Motor neuron (in vitro differentiated cells): ENCODE measurements at regions not wholly inside any gene's neighbourhood (a gene's known extent, or its start where the extent isn't known, plus 50 kb on each side); places are given as distances from the start of the nearest gene placed in this dataset.

Experiments
- ATAC-seq, 8 experiments: fragments of 200-7000 bp; cut with Tn5 transposase; replicated peaks in 6 of 8; 2 replicates each; pipeline ENCODE4 v1.8.0; 2021; ENCODE audit warnings: mild to moderate bottlenecking in 8 of 8, moderate library complexity in 8 of 8
- H3K27ac ChIP-seq, 2 donors: fragments of 250-450 bp; sonication (Bioruptor Pico); 2 replicates each; pipeline ENCODE4 v1.9.0; 2021; ENCODE audit warnings: antibody characterized with exemption in 2 of 2, mild to moderate bottlenecking in 2 of 2, moderate library complexity in 1 of 2
- H3K4me1 ChIP-seq, 2 donors: fragments of 250-450 bp; sonication (Bioruptor Pico); replicated peaks in 1 of 2; 2 replicates each; pipeline ENCODE4 v1.6.1; 2021; ENCODE audit warnings: antibody characterized with exemption in 2 of 2, mild to moderate bottlenecking in 2 of 2, moderate library complexity in 1 of 2
- H3K4me3 ChIP-seq, 5 donors: fragments of 250-450 bp; sonication (Bioruptor Pico); 2 replicates each; pipeline ENCODE4 v1.9.0; 2021; ENCODE audit warnings: antibody characterized with exemption in 5 of 5, mild to moderate bottlenecking in 5 of 5, moderate library complexity in 4 of 5
- WGBS, 10 experiments: fragments of 450-650 bp; shearing (Covaris generic); methylation state at CpG; one replicate each; pipeline ENCODE4 v1.0.0; 2022; 5-methylcytosine and 5-hydroxymethylcytosine counted together
- in situ Hi-C, 9 experiments: fragments of 400-800 bp; cut with MboI; loops; one replicate each; pipeline ENCODE4 v1.15.0; 2021; ENCODE audit warnings: low sequenced_read_pairs in 9 of 9, low pct_unique_long_range_greater_than_20kb in 2 of 9; ENCODE audit not compliant: unreplicated experiment in 9 of 9

DNA sequence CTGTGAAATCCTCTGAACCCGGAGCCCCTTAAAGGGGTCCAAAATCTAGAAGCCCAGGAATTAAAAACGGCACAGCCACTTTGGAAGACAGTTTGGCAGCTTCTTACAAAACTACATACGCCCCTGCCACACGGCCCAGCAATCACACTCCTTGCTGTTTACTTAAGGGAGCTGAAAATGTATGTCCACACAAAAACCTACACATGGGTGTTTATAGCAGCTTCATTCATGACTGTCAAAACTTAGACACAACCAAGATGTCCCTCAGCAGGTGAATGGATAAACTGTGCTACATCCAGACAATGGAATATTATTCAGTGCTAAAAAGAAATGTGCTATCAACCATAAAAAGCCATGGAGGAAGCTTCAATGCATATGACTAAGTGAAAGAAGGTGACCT, 162.5 kb downstream of the NUP210 start:
- Histone ChIP-seq H3K4me3 (no peak overlapping the region), H3K4me1 (peaks cover 17 to 25% of the 10 kb centered on the region in 2 donors), H3K27ac (no peak overlapping the region)
- 40 to 70% (median 58%) methylated on average over 1 to 4 of the region's 4 CpGs; no CpG with 5 or more reads in 6 of the 10 experiments for WGBS, 10 experiments
- ATAC-seq = no peak
- in situ Hi-C loops = no loop called here

DNA sequence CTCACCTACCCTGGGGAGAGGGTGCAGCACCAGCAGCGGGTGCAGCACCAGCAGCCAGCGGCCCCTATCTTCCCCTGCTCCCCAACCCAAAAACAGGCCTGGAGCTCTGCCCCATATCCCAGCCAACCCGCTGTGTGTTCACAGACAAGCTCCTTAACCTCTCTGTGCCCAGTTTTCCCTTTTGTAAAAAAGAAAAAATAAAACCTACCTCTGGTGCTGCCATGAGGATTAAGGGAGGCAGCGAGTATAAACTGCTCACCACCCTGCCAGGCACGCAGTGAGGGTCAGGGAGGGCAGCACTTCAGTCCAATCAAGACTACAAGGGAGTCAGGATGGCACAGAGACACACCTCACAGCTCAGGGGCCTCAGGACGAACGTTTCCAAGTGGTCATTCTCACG, 163.3 kb downstream of the NUP210 start:
- peaks cover 16 to 19% of the 10 kb centered on the region in 2 donors for H3K4me1 ChIP-seq
- in situ Hi-C loops = no loop called here
- 17 to 100% (median 80%) methylated on average over 1 to 5 of the region's 8 CpGs; no CpG with 5 or more reads in 3 of the 10 experiments for WGBS, 10 experiments

DNA sequence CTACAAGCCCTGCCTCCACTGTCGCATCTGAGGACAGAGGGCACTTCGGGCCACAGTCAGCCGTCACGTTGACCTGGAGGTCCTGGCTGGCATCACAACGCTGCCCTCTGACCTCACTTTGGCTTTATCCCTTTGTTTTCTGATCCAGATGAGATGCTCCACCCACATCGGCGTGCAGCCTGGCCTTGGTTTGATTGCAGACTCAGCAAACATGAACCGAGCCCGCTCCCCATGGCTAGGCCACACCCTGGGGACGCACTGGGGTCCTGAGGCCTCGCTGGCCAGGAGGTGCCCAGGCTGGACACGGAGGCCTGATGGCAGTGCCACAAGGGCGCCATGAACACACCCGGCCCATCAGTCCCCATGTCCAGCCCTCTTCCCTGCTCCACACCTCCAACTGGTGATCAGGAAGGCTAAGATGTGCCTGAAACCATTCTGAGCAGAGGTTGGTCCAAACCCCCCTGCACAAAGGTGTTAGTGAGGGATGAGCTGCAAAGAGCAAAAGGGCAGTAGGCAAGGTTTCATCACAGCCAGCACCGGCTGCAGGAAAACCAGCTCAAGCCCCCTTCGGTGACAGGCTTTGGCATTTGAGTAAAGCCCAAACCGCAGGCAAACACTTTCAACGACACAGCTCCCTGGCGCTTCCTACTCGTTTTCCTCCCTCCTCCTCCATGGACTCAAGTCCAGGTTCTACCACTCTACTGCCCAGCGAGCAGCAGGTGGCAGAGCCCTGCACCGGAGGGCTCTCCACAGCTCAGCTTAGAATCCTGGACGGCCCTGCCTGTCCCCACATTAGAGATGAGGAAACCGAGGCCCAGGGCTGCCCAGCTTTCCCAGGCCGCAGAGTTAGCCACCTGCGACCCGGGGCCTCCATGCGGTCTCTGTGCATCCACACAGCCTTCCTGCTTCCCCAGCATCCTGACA, 165.8 kb downstream of the NUP210 start:
- 40 to 86% (median 78%) methylated on average over 1 to 21 of the region's 28 CpGs; no CpG with 5 or more reads in 2 of the 10 experiments for WGBS, 10 experiments
- in situ Hi-C loops = no loop called here
- H3K4me3 ChIP-seq = no peak overlapping the region
- no peak for ATAC-seq
- H3K4me1 ChIP-seq = peaks cover 0 to 4% of the 10 kb centered on the region in 2 donors
- no peak overlapping the region for H3K27ac ChIP-seq

More for the DNA sequence above, 163.3 kb downstream of the NUP210 start:
- Histone ChIP-seq H3K4me3 (no peak overlapping the region), H3K27ac (no peak overlapping the region)
- no peak for ATAC-seq

DNA sequence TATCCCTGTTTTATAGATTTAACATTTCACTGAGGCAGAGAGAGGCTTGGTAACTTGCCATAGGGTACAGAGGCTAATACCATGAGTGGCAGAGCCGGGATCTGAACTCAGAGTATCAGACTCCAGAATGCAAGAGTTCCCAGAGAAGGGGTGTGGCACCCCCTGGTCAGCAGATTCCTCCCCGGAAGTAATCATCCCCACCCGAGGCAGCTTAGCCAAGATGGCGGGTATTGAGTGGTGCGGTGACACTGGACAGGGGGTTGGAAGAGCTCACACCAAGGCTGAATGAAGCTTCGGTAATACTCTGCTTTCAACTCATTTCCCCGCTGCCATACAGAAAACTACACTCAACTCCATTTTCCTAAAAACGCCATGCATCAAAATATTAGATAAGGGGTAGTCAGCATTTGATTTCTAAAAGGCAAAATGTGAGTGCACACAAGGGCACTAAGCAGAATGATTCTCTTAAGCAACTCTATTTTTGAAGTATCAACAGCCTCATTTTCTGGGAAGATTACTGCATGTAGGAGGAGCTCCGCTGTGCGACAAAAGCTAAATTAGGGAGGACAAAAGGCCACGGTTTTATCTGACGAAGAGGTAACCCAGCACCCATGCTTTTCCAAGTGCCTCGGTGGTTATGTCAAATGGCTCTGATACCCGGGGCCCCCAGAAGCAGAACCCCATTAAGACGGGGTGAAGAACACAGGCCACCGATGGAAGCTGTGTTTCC, 166.7 kb downstream of the NUP210 start:
- no peak overlapping the region for H3K27ac ChIP-seq
- 60 to 95% (median 76%) methylated on average over 2 to 9 of the region's 16 CpGs; no CpG with 5 or more reads in 1 of the 10 experiments for WGBS, 10 experiments
- no peak overlapping the region for H3K4me3 ChIP-seq
- no peak for ATAC-seq
- peaks cover 0 to 4% of the 10 kb centered on the region in 2 donors for H3K4me1 ChIP-seq
- in situ Hi-C loops = no loop called here

DNA sequence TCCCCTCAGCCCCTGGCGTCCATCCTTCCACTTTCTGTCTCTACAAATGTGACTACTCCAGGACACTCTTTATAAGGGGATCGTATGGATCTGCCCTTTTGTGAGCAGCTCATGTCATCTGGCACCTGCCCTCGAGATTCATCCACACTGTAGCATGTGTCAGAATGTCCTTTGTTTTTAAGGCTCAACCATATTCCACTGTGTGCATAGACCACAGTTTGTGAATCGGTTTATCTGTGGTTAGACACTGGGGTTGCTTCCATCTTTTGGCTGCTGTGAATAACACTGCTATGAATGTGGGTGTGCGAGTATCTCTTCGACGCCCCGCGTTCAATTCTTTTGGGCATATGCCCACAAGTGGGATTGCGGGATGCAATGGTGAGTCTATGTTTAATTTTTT, 167.9 kb downstream of the NUP210 start:
- Histone ChIP-seq H3K27ac (no peak overlapping the region), H3K4me1 (peaks cover 0 to 4% of the 10 kb centered on the region in 2 donors), H3K4me3 (no peak overlapping the region)
- 62 to 100% (median 87%) methylated on average over 5 to 9 of the region's 10 CpGs; no CpG with 5 or more reads in 2 of the 10 experiments for whole genome bisulfite sequencing, 10 experiments
- in situ Hi-C loops = no loop called here
- ATAC-seq = no peak

DNA sequence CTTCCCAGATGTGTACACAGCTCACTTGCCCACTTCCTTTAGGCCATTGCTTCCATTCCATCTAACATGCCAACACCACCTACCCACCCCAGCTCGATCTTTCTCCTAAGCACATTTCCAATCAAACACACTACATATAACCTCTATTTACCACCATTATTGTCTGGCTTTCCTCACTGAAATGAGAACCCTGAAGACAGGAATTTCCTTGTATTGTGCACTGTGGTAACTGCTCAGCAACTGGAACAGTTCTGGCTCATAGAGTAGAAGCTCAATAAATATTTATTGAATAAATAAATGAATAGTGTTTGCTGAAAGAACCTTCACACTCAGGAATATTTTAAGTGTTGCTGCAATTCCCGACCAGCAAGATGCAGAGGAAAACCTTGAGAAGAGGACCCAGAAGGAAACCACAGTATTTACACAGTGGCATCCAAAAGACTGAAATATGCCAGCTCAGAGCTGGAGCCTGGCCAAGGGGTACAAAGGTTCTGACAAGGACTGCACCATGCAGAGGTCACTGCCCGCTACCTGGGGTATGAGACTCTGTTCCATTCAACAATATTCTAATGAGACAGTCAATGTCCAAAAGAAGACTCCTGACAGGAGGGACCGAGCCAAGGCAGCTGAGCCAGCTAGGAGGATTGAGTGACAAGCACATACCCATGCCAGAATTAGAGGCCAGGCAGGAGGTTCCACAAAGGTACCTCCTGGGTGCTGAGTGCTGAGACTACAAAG, 168.8 kb downstream of the NUP210 start:
- Histone ChIP-seq H3K27ac (no peak overlapping the region), H3K4me3 (no peak overlapping the region), H3K4me1 (peaks cover 0 to 4% of the 10 kb centered on the region in 2 donors)
- 55 to 87% (median 80%) methylated on average over 1 to 4 of the region's 4 CpGs; no CpG with 5 or more reads in 3 of the 10 experiments for WGBS, 10 experiments
- peak in 1 of 8 experiments; percentile 75 for ATAC-seq
- in situ Hi-C loops = no loop called here

DNA sequence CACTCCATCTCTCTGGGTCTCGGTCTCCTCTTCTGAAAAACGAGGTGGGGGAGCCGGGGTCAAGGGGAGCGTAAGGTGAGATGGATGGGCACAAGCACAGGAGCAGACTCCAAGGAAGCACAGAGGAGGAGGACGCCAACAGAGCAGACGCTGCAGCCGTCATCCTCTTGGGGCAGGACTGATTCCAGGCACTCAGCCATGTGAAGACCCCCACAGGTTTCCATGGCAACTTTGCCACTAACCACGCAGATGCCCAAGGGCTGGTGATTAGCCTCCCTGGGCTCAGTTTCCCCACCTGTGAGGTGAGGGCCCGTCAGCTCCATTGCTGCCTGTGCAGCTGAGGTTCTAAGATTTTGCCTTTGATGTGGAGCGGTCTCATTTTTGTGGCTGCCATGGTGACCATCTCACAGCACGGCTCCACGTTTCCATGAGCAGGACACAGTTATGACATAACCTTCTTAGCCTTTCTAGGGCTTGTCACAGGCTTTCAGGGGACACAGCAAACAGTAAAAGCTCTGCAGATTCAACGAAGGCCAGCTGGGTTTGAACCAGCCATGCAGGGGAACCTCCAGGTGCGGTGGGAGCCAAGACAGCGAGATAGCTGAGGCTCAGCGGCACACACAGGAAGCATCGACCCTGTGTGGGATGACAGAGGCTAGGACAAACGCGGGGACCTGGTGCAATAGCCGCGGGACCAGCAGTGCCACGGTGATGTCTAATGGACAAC, 170.3 kb downstream of the NUP210 start:
- ATAC-seq = peak in 5 of 8 experiments; percentile 49 to 77 (median 62)
- H3K27ac ChIP-seq = no peak overlapping the region
- H3K4me3 ChIP-seq = no peak overlapping the region
- peaks cover 0 to 4% of the 10 kb centered on the region in 2 donors for H3K4me1 ChIP-seq
- in situ Hi-C loops = no loop called here
- WGBS, 10 experiments = 0 to 80% (median 76%) methylated on average over 1 to 15 of the region's 22 CpGs; no CpG with 5 or more reads in 3 of the 10 experiments

DNA sequence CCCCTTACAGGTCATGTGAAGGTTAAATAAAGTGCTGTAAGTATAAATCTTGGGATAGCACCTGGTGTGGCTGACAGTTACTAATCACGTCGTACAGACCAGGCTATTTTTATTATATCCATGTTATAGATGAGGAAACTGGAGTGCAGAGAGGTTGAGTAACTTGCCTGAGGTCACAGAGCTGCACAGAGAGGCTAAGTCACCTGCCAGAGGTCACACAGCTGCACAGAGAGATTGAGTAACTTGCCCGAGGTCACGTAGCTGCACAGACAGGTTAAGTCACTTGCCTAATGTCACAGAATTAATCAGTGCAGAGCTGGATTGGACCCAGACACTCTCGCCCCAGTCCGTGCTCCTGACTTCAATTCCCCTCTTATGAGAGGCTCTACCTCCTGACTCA, 171.5 kb downstream of the NUP210 start:
- ATAC-seq = no peak
- WGBS, 10 experiments = 38 to 100% (median 75%) methylated on average over 1 to 6 of the region's 6 CpGs; no CpG with 5 or more reads in 2 of the 10 experiments
- in situ Hi-C loops = no loop called here
- Histone ChIP-seq H3K4me3 (no peak overlapping the region), H3K27ac (no peak overlapping the region), H3K4me1 (peaks cover 0 to 4% of the 10 kb centered on the region in 2 donors)

DNA sequence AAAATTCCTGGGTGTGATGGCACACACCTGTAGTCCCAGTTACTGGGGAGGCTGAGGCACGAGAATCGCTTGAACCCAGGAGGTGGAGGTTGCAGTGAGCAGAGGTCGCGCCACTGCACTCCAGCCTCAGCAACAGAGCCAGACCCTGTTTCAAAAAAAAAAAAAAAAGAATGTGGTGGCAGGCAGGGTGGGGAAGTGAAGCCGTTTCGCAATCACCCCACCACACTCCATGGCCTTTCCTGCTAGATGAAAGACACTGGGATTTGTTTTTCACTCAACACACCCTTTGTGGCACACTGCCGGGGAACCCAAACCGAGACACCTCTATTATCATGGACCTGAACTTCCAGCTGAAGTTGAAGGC, 172.4 kb upstream of the IQSEC1 start:
- peak in 2 of 8 experiments; percentile 29 to 39 for ATAC-seq
- 60 to 100% (median 95%) methylated on average over 1 to 8 of the region's 8 CpGs; no CpG with 5 or more reads in 1 of the 10 experiments for WGBS, 10 experiments
- no peak overlapping the region for H3K4me3 ChIP-seq
- peaks cover 9 to 11% of the 10 kb centered on the region in 2 donors for H3K4me1 ChIP-seq
- in situ Hi-C loops = no loop called here
- H3K27ac ChIP-seq = no peak overlapping the region

DNA sequence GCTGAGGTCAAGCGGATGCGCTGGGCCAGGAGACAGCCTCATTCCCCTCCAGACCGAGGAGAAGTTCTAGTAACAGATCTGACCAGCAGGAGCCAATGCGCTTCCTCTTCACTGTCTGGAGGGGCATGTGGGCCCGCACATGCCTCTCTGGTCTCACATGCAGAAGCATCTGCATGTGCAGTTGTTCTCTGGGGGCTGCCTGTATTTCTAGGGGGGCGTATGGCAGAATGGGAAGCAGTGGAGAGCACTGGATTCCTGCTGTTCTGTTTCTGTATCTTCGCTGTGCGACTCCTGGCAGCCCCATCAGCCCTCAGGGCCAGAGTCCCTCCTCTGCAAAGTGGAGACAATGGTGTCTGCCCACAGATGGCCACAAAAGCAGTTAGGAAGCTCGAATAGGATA, 170.4 kb upstream of the IQSEC1 start:
- H3K4me1 ChIP-seq = peaks cover 5 to 15% of the 10 kb centered on the region in 2 donors
- no peak overlapping the region for H3K27ac ChIP-seq
- WGBS, 10 experiments = 57 to 81% (median 70%) methylated on average over 1 to 7 of the region's 9 CpGs; no CpG with 5 or more reads in 6 of the 10 experiments
- no peak overlapping the region for H3K4me3 ChIP-seq
- ATAC-seq = peak in 3 of 8 experiments; percentile 18 to 41 (median 29)
- in situ Hi-C loops = no loop called here

DNA sequence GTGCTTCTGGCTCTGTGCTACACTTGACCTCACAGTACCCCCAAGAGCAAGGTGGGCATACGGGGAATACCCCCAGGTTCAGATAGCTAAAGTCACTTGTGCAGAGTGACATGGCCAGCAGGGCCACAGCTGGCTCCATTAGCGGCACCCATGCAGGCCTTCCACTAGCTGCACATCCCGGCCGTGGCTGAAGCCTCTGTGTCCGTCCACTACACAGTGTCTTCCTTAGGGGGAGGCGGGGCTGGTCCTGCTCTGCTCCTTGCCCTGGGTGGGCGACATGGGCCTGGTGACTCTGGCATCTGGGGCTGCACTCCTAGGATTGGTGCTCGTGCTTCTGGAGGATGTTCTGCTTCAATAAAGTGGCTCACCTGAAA, 169.1 kb upstream of the IQSEC1 start:
- no peak overlapping the region for H3K27ac ChIP-seq
- 57 to 100% (median 94%) methylated on average over 1 to 6 of the region's 8 CpGs; no CpG with 5 or more reads in 5 of the 10 experiments for WGBS, 10 experiments
- in situ Hi-C loops = no loop called here
- H3K4me3 ChIP-seq = no peak overlapping the region
- peaks cover 5 to 15% of the 10 kb centered on the region in 2 donors for H3K4me1 ChIP-seq
- no peak for ATAC-seq
